ENCODE measurements at regions not wholly inside any gene's neighbourhood (a gene's known extent, or its start where the extent isn't known, plus 50 kb on each side); places are given as distances from the start of the nearest gene placed in this dataset.
A peak's percentile ranks its signal among the peaks of the same experiment; 100 is the strongest.

DNA sequence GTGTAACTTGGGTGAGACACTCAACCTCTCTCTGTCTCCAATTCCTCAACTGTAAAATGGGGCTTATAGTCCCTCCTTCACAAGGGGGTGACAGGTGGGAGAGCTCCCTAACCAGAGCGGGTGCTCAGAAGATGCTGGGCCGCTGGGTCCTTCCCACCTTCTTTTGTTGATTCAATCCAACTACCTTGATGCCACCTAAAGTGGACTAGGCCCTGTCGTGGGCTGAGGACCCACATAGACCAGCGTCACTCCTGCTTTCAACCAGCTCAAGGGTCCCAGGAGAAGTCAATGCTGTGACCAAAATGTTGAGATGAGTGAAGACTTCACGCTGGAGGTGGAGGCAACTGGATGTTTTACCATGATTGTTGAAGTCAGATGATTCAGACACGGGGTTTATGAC, 72.7 kb upstream of the WNT11 start:
- 0 out of 2 replicates have a peak, but pooled peaks cover 5% of the 10 kb centered on the region for H3K9me3 ChIP-seq (ENCODE audit: control insufficient read depth, insufficient read depth, low read depth, low read length)
- ChIA-PET POLR2A (no interaction called here), CTCF (no interaction called here)
- no peaks in the 10 kb centered on the region for H3K27me3 ChIP-seq (ENCODE audit: control insufficient read depth, insufficient read depth, low read length)
- no peak for ATAC-seq
- H3K36me3 ChIP-seq (ENCODE audit: control insufficient read depth, insufficient read depth, low read length), result no peaks in the 10 kb centered on the region
- in situ Hi-C loops (cut with HindIII; ENCODE audit: low pct_unique_long_range_greater_than_20kb, low sequenced_read_pairs), result no loop called here
- H3K4me1 ChIP-seq (ENCODE audit: control insufficient read depth, insufficient read depth, low read length), result no peaks in the 10 kb centered on the region
- no peak overlapping the region for H3K4me3 ChIP-seq (ENCODE audit: low read depth in 2 of 2, low read length in 2 of 2)
- TF ChIP-seq TCF7L2 (IDR thresholded peaks at IDR 0.05; ENCODE audit: low read depth, low read length) (no peak), POLR2AphosphoS5 (IDR thresholded peaks at IDR 0.05; ENCODE audit: low read depth, low read length) (no peak), SIN3A (IDR thresholded peaks at IDR 0.05; ENCODE audit: borderline replicate concordance, insufficient read depth, low read depth, low read length) (no peak)
- TF ChIP-seq, protein P1, sequence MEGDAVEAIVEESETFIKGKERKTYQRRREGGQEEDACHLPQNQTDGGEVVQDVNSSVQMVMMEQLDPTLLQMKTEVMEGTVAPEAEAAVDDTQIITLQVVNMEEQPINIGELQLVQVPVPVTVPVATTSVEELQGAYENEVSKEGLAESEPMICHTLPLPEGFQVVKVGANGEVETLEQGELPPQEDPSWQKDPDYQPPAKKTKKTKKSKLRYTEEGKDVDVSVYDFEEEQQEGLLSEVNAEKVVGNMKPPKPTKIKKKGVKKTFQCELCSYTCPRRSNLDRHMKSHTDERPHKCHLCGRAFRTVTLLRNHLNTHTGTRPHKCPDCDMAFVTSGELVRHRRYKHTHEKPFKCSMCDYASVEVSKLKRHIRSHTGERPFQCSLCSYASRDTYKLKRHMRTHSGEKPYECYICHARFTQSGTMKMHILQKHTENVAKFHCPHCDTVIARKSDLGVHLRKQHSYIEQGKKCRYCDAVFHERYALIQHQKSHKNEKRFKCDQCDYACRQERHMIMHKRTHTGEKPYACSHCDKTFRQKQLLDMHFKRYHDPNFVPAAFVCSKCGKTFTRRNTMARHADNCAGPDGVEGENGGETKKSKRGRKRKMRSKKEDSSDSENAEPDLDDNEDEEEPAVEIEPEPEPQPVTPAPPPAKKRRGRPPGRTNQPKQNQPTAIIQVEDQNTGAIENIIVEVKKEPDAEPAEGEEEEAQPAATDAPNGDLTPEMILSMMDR (IDR thresholded peaks at IDR 0.05), result no peak
- TF ChIP-seq, protein P2, sequence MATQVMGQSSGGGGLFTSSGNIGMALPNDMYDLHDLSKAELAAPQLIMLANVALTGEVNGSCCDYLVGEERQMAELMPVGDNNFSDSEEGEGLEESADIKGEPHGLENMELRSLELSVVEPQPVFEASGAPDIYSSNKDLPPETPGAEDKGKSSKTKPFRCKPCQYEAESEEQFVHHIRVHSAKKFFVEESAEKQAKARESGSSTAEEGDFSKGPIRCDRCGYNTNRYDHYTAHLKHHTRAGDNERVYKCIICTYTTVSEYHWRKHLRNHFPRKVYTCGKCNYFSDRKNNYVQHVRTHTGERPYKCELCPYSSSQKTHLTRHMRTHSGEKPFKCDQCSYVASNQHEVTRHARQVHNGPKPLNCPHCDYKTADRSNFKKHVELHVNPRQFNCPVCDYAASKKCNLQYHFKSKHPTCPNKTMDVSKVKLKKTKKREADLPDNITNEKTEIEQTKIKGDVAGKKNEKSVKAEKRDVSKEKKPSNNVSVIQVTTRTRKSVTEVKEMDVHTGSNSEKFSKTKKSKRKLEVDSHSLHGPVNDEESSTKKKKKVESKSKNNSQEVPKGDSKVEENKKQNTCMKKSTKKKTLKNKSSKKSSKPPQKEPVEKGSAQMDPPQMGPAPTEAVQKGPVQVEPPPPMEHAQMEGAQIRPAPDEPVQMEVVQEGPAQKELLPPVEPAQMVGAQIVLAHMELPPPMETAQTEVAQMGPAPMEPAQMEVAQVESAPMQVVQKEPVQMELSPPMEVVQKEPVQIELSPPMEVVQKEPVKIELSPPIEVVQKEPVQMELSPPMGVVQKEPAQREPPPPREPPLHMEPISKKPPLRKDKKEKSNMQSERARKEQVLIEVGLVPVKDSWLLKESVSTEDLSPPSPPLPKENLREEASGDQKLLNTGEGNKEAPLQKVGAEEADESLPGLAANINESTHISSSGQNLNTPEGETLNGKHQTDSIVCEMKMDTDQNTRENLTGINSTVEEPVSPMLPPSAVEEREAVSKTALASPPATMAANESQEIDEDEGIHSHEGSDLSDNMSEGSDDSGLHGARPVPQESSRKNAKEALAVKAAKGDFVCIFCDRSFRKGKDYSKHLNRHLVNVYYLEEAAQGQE (IDR thresholded peaks at IDR 0.05; ENCODE audit: insufficient read depth in 1 of 2, low read depth in 2 of 2, low read length in 1 of 2), result no peak
- BruUV-seq (replicated peaks), result no TSS peak
- DNase-seq (ENCODE audit: low read depth, low spot score), result no peak
- no peak overlapping the region for H3K27ac ChIP-seq (ENCODE audit: low read length)
- intact Hi-C loops (cut with micrococcal nuclease; ENCODE audit: unreplicated experiment), result no loop called here

DNA sequence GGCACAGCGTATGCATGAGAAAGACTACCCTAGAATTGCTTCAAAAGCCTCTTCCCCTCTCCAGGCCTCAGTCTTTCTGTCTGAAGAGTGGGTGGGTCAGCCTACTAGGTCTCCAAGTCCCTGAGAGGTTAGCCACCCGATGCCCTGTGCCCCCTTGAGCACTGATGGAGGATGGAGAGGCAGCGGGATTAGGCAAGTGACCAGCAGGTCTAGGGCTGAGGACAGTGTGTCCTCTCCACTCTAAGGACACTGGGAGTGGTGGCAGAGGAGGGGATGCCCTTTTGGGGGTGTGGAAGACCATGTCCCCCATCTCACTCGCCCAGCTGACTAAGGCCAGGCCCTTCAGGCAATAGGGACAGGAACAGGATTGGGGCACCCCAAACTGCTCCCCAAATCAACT, 72.2 kb upstream of the WNT11 start:
- no TSS peak for BruUV-seq (replicated peaks)
- ATAC-seq (no peak), DNase-seq (ENCODE audit: low read depth, low spot score) (no peak)
- ChIA-PET CTCF (no interaction called here), POLR2A (no interaction called here)
- Histone ChIP-seq H3K27ac (ENCODE audit: low read length) (no peak overlapping the region), H3K36me3 (ENCODE audit: control insufficient read depth, insufficient read depth, low read length) (no peaks in the 10 kb centered on the region), H3K9me3 (ENCODE audit: control insufficient read depth, insufficient read depth, low read depth, low read length) (0 out of 2 replicates have a peak, but pooled peaks cover 5% of the 10 kb centered on the region), H3K4me1 (ENCODE audit: control insufficient read depth, insufficient read depth, low read length) (no peaks in the 10 kb centered on the region), H3K4me3 (ENCODE audit: low read depth in 2 of 2, low read length in 2 of 2) (no peak overlapping the region), H3K27me3 (ENCODE audit: control insufficient read depth, insufficient read depth, low read length) (no peaks in the 10 kb centered on the region)
- intact Hi-C loops (cut with micrococcal nuclease; ENCODE audit: unreplicated experiment) (no loop called here), in situ Hi-C loops (cut with HindIII; ENCODE audit: low pct_unique_long_range_greater_than_20kb, low sequenced_read_pairs) (no loop called here)
- TF ChIP-seq SIN3A (IDR thresholded peaks at IDR 0.05; ENCODE audit: borderline replicate concordance, insufficient read depth, low read depth, low read length), result no peak

DNA sequence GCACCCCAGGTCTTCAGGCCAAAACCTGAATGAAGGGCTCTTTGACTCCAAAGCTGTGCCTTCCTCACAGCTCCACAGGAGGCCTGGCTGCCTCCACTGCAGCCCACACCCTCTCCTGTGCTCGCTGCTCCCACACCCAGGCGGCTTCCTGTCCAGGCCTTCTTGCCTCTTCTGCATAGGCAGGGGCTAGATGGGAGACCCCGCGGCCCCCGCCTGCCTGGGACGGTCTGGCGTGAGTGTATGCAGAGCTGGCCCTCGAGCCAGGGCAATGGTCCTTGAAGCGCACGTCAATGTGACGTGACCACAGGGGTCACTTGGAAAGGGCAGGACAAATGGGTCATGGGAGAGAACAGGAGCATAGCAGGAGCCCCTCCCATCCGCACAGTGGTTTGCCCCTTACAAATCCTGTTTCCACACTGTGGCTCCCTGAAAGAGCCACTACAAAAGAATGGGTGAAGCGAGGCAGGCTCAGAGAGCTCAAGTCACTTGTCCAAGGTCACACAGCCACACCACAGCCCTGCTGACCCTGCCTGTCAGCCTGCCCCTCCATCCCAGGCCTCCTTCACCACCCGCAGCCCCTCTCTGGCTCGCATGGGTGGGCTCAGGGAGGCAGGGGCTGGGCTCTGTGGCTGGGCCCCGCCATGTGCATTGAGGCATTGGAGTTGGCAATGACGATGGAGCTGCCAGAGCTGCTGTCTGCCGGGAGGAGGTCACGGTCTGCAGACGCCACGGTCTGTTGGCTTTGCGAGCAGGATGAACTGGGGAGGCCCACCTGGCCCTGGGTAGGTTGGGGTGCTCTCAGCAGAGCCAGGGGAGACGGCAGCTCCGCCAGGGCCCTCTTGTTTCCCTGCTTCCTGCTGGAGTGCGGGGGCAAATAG, 71.2 kb upstream of the WNT11 start:
- ChIA-PET CTCF (no interaction called here), POLR2A (no interaction called here)
- Histone ChIP-seq H3K27ac (ENCODE audit: low read length) (no peak overlapping the region), H3K27me3 (ENCODE audit: control insufficient read depth, insufficient read depth, low read length) (no peaks in the 10 kb centered on the region), H3K9me3 (ENCODE audit: control insufficient read depth, insufficient read depth, low read depth, low read length) (0 out of 2 replicates have a peak, but pooled peaks cover 5% of the 10 kb centered on the region), H3K4me1 (ENCODE audit: control insufficient read depth, insufficient read depth, low read length) (no peaks in the 10 kb centered on the region), H3K36me3 (ENCODE audit: control insufficient read depth, insufficient read depth, low read length) (no peaks in the 10 kb centered on the region), H3K4me3 (ENCODE audit: low read depth in 2 of 2, low read length in 2 of 2) (no peak overlapping the region)
- in situ Hi-C loops (cut with HindIII; ENCODE audit: low pct_unique_long_range_greater_than_20kb, low sequenced_read_pairs), result no loop called here
- DNase-seq (ENCODE audit: low read depth, low spot score), result no peak
- no TSS peak for BruUV-seq (replicated peaks)
- 0 out of 2 replicates have a peak, but pooled peaks have one; percentile 30 for ATAC-seq
- TF ChIP-seq TCF7L2 (IDR thresholded peaks at IDR 0.05; ENCODE audit: low read depth, low read length), result no peak
- no peak for TF ChIP-seq SIN3A (IDR thresholded peaks at IDR 0.05; ENCODE audit: borderline replicate concordance, insufficient read depth, low read depth, low read length)
- TF ChIP-seq, protein P1 (IDR thresholded peaks at IDR 0.05), result no peak
- TF ChIP-seq POLR2AphosphoS5 (IDR thresholded peaks at IDR 0.05; ENCODE audit: low read depth, low read length), result no peak
- TF ChIP-seq, protein P2 (IDR thresholded peaks at IDR 0.05; ENCODE audit: insufficient read depth in 1 of 2, low read depth in 2 of 2, low read length in 1 of 2), result no peak
- intact Hi-C loops (cut with micrococcal nuclease; ENCODE audit: unreplicated experiment), result no loop called here
